ENCODE measurements at regions not wholly inside any gene's neighbourhood (a gene's known extent, or its start where the extent isn't known, plus 50 kb on each side); places are given as distances from the start of the nearest gene placed in this dataset.

- no peak for DNase-seq (ENCODE audit: low read depth)
Measured at GRCh38 chr1:244974106-244974505, 109.8 kb upstream of the HNRNPU start.

DNA sequence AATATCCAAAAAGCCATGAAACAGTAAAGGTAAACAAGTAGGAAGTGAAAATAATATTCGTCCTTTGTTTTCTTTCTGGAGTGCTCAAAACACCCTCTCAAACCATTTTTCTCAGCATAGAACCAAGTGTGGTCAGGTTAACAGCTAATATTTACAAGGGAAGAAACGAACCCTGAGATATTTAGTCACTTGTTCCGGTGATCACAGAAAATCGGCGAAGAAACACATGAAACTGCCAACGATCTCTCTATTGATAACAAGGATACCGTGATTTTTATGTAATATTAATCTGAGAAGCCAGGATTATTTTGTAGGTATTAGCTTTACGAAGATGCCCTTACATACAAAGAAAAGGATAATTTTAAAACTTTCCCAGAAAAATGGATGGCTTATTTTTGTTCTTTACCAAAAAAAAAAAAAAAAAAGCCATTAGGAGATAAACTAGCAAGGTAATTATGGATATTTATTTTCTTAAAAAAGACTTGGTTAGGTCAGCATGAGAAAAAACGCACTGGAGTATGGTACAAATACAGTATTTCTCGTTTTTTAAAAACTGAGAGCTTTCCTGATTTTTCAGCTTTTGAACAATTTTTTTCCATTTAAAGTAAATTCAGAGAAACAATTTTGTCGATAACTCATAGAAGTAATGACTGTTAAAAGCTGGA is 107.3 kb upstream of the HNRNPU start:
- DNase-seq (ENCODE audit: low read depth) = no peak

GRCh38 chr1:244970744-244971551 is 106.6 kb upstream of the HNRNPU start:
- peak; percentile 81 for DNase-seq (ENCODE audit: low read depth)

- DNase-seq (ENCODE audit: low read depth) = peak; percentile 48
Measured at GRCh38 chr1:244970236-244970743, 105.9 kb upstream of the HNRNPU start.

GRCh38 chr1:244969355-244970235 is 105.3 kb upstream of the HNRNPU start:
- peak; percentile 94 for DNase-seq (ENCODE audit: low read depth)

- no peak for DNase-seq (ENCODE audit: low read depth)
Measured at GRCh38 chr1:244968881-244969280, 104.5 kb upstream of the HNRNPU start.

DNA sequence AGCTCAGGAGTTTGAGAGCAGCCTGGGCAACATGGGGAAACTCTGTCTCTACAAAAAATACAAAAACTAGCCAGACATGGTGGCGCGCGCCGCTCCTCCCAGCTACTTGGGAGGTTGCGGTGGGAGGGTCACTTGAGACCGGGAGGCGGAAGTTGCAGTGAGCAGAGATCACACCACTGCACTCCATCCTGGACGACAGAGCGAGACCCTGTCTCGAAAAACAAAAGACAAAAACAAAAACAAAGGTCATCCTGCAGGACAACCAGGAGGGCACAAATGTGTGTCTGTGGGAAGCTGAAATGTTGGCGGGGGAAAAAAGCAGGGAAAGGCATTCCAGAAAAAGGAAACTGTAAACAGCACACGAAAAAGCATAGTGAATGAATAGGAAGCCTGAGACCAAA is 104.1 kb upstream of the HNRNPU start:
- DNase-seq (ENCODE audit: low read depth) = no peak

- no peak for DNase-seq (ENCODE audit: low read depth)
Measured at GRCh38 chr1:244967159-244967558, 102.8 kb upstream of the HNRNPU start.

GRCh38 chr1:244965185-244966030 is 101.1 kb upstream of the HNRNPU start:
- DNase-seq (ENCODE audit: low read depth) = no peak

- peak; percentile 76 for DNase-seq (ENCODE audit: low read depth)
Measured at GRCh38 chr1:244964112-244964971, 100.0 kb upstream of the HNRNPU start.

DNA sequence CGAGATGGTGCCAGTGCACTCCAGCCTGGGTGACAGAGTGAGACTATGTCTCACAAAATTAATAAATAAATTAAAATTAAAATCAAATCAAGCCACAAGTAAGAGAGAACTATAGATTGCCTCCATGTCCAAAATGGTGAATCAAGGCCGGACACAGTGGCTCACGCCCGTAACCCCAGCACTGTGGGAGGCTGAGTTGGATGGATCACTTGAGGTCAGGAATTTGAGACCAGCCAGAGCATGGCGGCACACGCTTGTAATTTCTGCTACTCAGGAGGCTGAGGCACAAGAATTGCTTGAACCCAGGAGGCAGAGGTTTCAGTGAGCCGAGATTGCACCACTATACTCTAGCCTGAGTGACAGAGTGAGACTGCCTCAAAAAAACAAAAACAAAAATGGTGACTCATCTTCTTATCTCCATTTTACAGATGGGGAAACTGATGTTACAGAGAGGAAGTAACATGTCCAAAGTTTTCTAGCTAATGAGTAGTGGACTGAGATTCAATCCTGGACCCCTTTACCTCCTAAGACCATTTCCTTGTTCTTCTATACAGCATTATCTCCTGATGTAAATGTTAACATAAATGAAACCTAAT is 99.0 kb upstream of the HNRNPU start:
- DNase-seq (ENCODE audit: low read depth) = no peak

GRCh38 chr1:244962130-244962529 is 97.8 kb upstream of the HNRNPU start:
- DNase-seq (ENCODE audit: low read depth) = no peak

DNA sequence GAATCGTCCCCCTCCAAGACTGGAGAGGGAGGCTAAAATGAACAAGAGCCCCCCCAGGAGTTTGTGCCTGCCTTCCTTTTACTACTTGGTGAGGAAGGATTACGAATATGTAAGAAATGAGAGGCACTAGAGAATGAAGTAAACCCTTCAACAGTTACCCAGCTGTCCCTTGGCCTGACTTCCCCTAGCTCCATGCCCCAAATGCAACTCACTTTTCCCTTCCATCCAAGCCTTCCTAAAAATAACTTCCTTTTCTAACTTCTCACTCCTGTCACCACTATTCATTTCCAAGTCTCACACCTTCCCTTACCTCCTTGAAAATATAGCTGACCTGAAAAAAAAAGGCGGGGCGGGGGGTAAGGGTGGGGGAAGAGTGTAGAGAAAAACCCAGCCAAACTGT is 96.6 kb upstream of the HNRNPU start:
- DNase-seq (ENCODE audit: low read depth) = no peak

GRCh38 chr1:244958593-244958992 is 94.2 kb upstream of the HNRNPU start:
- DNase-seq (ENCODE audit: low read depth) = no peak

GRCh38 chr1:244957525-244957924 is 93.2 kb upstream of the HNRNPU start:
- no peak for DNase-seq (ENCODE audit: low read depth)

DNA sequence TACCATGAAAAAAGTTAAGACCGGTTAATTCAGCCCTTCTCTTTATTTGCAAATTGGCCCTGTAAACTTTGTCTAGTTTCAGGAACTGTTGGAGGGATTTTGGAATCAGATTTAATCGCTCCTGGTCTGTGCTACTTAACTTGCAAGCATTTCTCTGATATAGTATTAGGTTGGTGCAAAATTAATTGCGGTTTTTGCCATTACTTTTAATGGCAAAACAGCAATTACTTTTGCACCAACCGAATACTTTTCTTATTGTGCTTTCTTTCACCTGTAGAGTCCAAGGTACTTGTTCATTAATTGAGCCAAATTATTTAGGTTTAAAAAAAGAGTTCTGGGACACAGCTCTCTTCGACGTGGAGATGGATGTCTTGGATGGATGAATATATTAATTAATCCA is 92.8 kb upstream of the HNRNPU start:
- DNase-seq (ENCODE audit: low read depth) = no peak

- DNase-seq (ENCODE audit: low read depth) = no peak
Measured at GRCh38 chr1:244955661-244956060, 91.3 kb upstream of the HNRNPU start.

DNA sequence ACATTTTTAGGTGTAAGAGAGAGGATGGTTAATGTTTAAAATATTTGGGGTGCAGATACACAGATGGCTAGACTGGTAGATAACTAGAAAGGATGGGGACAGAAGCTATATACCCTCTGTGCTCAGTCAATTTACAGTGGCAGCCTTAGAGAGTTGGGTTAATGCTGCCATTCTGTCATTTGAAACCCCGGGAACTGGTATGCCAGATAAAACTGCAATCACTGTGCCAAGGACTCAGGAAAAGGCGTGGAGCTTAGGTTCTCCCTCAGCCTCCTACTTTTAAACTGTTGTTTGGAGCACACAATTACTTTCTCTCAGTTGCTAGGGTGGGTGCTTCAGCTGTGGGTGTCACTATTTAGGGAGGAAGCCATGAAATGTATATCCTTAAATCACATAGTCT is 90.0 kb upstream of the HNRNPU start:
- DNase-seq (ENCODE audit: low read depth) = no peak

- DNase-seq (ENCODE audit: low read depth) = no peak
Measured at GRCh38 chr1:244953901-244954300, 89.6 kb upstream of the HNRNPU start.

DNA sequence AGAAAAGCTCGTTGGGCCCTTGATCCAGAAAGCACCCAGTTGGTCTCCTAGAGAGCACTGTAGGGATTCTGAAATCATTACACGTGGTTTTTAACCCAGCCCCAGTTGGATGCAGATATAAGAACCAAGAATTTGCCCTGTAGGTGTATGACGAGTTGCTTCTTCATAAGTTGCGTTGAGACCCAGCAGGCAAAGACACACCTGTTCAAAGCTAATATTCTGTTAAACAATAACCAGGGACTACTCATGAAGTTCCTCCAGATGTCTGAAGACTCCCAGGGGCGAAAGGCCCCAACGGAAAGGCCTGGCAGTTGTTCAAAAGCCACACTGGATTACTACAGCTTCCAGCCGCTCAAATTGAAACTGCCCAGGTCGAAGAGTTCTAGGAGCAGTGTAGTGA is 88.6 kb upstream of the HNRNPU start:
- DNase-seq (ENCODE audit: low read depth) = peak; percentile 75
